OCI-LY3 (cell line): ENCODE measurements at regions not wholly inside any gene's neighbourhood (a gene's known extent, or its start where the extent isn't known, plus 50 kb on each side); places are given as distances from the start of the nearest gene placed in this dataset.

Experiments used
- H2AFZ ChIP-seq: fragments of 200-600, 300-600 bp; shearing (Covaris generic); 2 replicates; pipeline ENCODE4 v1.6.0; 2014; ENCODE audit warnings: antibody characterized with exemption, low read depth, low read length
- H3K27ac ChIP-seq: fragments of 200-600, 300-600 bp; sonication (generic); 2 replicates; pipeline ENCODE4 v1.5.1; 2014; ENCODE audit warnings: mild to moderate bottlenecking, low read length, moderate library complexity, mixed read lengths
- H3K27me3 ChIP-seq: fragments of 200-600, 300-600 bp; sonication (generic); 2 replicates; pipeline ENCODE4 v1.6.1; 2014; ENCODE audit warnings: low read depth, low read length, mixed read lengths
- H3K36me3 ChIP-seq: fragments of 200-600, 300-600 bp; sonication (generic); replicated peaks from 2 replicates; pipeline ENCODE3; 2014; ENCODE audit warnings: low read depth, low read length, mixed read lengths
- H3K4me1 ChIP-seq: fragments of 300-600, 200-600 bp; sonication (generic); 2 replicates; pipeline ENCODE4 v1.6.1; 2014; ENCODE audit warnings: low read length, mixed read lengths
- H3K4me2 ChIP-seq: fragments of 200-600, 300-600 bp; sonication (generic); 2 replicates; pipeline ENCODE4 v1.6.1; 2014; ENCODE audit warnings: low read length, mixed read lengths
- H3K4me3 ChIP-seq: fragments of 300-600, 200-600 bp; sonication (generic); 2 replicates; pipeline ENCODE4 v1.5.1; 2014; ENCODE audit warnings: antibody characterized with exemption, mild to moderate bottlenecking, low read length, moderate library complexity
- H3K79me2 ChIP-seq: fragments of 300-600, 200-600 bp; shearing (Covaris generic); 2 replicates; pipeline ENCODE4 v1.6.1; 2014; ENCODE audit warnings: mild to moderate bottlenecking, low read length, mixed read lengths
- H3K9ac ChIP-seq: fragments of 300-600, 200-600 bp; shearing (Covaris generic); 2 replicates; pipeline ENCODE4 v1.6.0; 2014; ENCODE audit warnings: mild to moderate bottlenecking, low read length, moderate library complexity
- H3K9me3 ChIP-seq: fragments of 200-600, 300-600 bp; shearing (Covaris generic); 2 replicates; pipeline ENCODE4 v1.6.1; 2014; ENCODE audit warnings: low read length, mixed read lengths; ENCODE audit not compliant: insufficient read depth
- H4K20me1 ChIP-seq: fragments of 200-600, 300-600 bp; sonication (generic); 2 replicates; pipeline ENCODE4 v1.6.1; 2016; ENCODE audit warnings: low read length, mixed read lengths; ENCODE audit not compliant: insufficient read depth
- CTCF ChIP-seq: fragments of 200-600, 300-600 bp; sonication (generic); IDR thresholded peaks from 2 replicates; pipeline ENCODE4 v1.5.1; 2014; ENCODE audit warnings: antibody characterized with exemption, low read length, low read depth
- EZH2phosphoT487 ChIP-seq: fragments of 200-600 bp; shearing (Covaris generic); IDR thresholded peaks from 2 replicates; pipeline ENCODE4 v1.6.1; 2018; ENCODE audit warnings: antibody characterized with exemption, mixed run types, low read depth

- Histone ChIP-seq H3K9ac (no peak overlapping the region), H3K9me3 (no peaks in the 10 kb centered on the region), H3K4me2 (no peak overlapping the region), H3K27me3 (no peaks in the 10 kb centered on the region), H3K36me3 (no peaks in the 10 kb centered on the region), H3K4me3 (no peak overlapping the region), H4K20me1 (no peaks in the 10 kb centered on the region), H2AFZ (no peak overlapping the region), H3K79me2 (no peaks in the 10 kb centered on the region), H3K27ac (no peak overlapping the region), H3K4me1 (peaks cover 15% of the 10 kb centered on the region)
- no peak for TF ChIP-seq EZH2phosphoT487
Observed at GRCh38 chr6:137402143-137402680, 92.0 kb downstream of the OLIG3 start.

GRCh38 chr6:137401088-137401487 is 93.1 kb downstream of the OLIG3 start:
- Histone ChIP-seq H3K79me2 (no peaks in the 10 kb centered on the region), H2AFZ (no peak overlapping the region), H3K27ac (no peak overlapping the region)

GRCh38 chr6:137399881-137400443 is 94.2 kb downstream of the OLIG3 start:
- Histone ChIP-seq H3K79me2 (no peaks in the 10 kb centered on the region), H3K36me3 (no peaks in the 10 kb centered on the region), H4K20me1 (no peaks in the 10 kb centered on the region), H3K4me1 (peaks cover 19% of the 10 kb centered on the region), H3K9me3 (no peaks in the 10 kb centered on the region), H3K9ac (no peak overlapping the region), H3K27me3 (no peaks in the 10 kb centered on the region), H3K4me3 (no peak overlapping the region), H3K27ac (no peak overlapping the region), H2AFZ (peak overlapping the region; percentile 54), H3K4me2 (peak overlapping the region; percentile 18)
- TF ChIP-seq EZH2phosphoT487 (no peak), CTCF (no peak)

More at GRCh38 chr6:137401088-137401487, 93.1 kb downstream of the OLIG3 start:
- Histone ChIP-seq H3K27me3 (no peaks in the 10 kb centered on the region), H3K4me1 (peaks cover 19% of the 10 kb centered on the region), H3K9me3 (no peaks in the 10 kb centered on the region), H3K4me2 (no peak overlapping the region), H3K36me3 (no peaks in the 10 kb centered on the region), H3K9ac (no peak overlapping the region), H4K20me1 (no peaks in the 10 kb centered on the region), H3K4me3 (no peak overlapping the region)
- TF ChIP-seq CTCF (no peak), EZH2phosphoT487 (no peak)

GRCh38 chr6:137395316-137395715 is 98.9 kb downstream of the OLIG3 start:
- H3K4me2 ChIP-seq: no peak overlapping the region
- H3K27ac ChIP-seq: no peak overlapping the region
- TF ChIP-seq EZH2phosphoT487 (no peak), CTCF (no peak)
- H3K79me2 ChIP-seq: no peaks in the 10 kb centered on the region
- H3K36me3 ChIP-seq: no peaks in the 10 kb centered on the region
- no peaks in the 10 kb centered on the region for H3K9me3 ChIP-seq
- H3K4me1 ChIP-seq: peaks cover 17% of the 10 kb centered on the region
- H3K27me3 ChIP-seq: no peaks in the 10 kb centered on the region
- H4K20me1 ChIP-seq: no peaks in the 10 kb centered on the region
- H2AFZ ChIP-seq: no peak overlapping the region
- H3K4me3 ChIP-seq: no peak overlapping the region
- H3K9ac ChIP-seq: no peak overlapping the region
